Dendritic cell treated with granulocyte-macrophage colony-stimulating factor and Interleukin-4, amounts not matched to agents 40 ng/mL and 50 ng/mL, for 4 days (primary cell): ENCODE measurements at regions not wholly inside any gene's neighbourhood (a gene's known extent, or its start where the extent isn't known, plus 50 kb on each side); places are given as distances from the start of the nearest gene placed in this dataset.

Experiments
- H3K27ac Mint-ChIP-seq: one replicate; pipeline ENCODE4 v1.8.0; 2022; ENCODE audit warnings: mild to moderate bottlenecking, mixed read lengths
- H3K27me3 Mint-ChIP-seq: one replicate; pipeline ENCODE4 v1.8.0; 2022; ENCODE audit warnings: mild to moderate bottlenecking, mixed read lengths
- H3K36me3 Mint-ChIP-seq: one replicate; pipeline ENCODE4 v1.8.0; 2022; ENCODE audit warnings: low read depth, mixed read lengths
- H3K4me1 Mint-ChIP-seq: one replicate; pipeline ENCODE4 v1.8.0; 2022; ENCODE audit warnings: low read depth, mixed read lengths
- H3K4me3 Mint-ChIP-seq: one replicate; pipeline ENCODE4 v1.8.0; 2022; ENCODE audit warnings: mild to moderate bottlenecking, moderate library complexity, mixed read lengths
- H3K9me3 Mint-ChIP-seq: one replicate; pipeline ENCODE4 v1.8.0; 2022; ENCODE audit warnings: mixed read lengths
- intact Hi-C: fragments of 100-400 bp; cut with micrococcal nuclease; formaldehyde crosslinking; loops from one replicate; pipeline ENCODE4 v1.15.0; 2022

DNA sequence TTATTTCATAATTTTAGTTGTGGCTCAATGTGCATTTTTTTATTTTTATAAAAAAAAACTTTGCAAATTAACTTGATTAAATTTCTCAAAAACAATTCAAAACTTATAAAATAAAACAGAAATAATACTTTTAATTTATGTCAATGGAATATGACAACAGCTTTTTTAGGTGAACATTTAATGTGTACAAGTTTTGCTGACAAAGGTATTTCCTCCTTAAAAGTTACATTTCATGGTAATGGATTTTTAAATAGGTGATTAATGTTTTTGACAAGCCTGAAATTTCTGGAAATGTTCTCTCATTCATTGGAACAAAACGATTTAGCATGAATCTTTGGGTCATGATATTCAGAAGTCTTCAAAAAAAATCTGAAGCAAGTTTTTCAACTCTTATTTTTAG is 1160.0 kb downstream of the HACE1 start:
- no peaks in the 10 kb centered on the region for H3K4me1 Mint-ChIP-seq
- H3K4me3 Mint-ChIP-seq, result no peak overlapping the region
- H3K36me3 Mint-ChIP-seq, result no peaks in the 10 kb centered on the region
- intact Hi-C loops, result no loop called here
- H3K9me3 Mint-ChIP-seq, result no peaks in the 10 kb centered on the region
- no peak overlapping the region for H3K27ac Mint-ChIP-seq
- H3K27me3 Mint-ChIP-seq, result no peaks in the 10 kb centered on the region

- H3K9me3 Mint-ChIP-seq, result no peaks in the 10 kb centered on the region
- H3K27ac Mint-ChIP-seq, result no peak overlapping the region
- H3K27me3 Mint-ChIP-seq, result no peaks in the 10 kb centered on the region
- no peak overlapping the region for H3K4me3 Mint-ChIP-seq
- H3K4me1 Mint-ChIP-seq, result no peaks in the 10 kb centered on the region
- intact Hi-C loops, result no loop called here
- no peaks in the 10 kb centered on the region for H3K36me3 Mint-ChIP-seq
Observed at GRCh38 chr6:103687430-103687829, 1172.3 kb downstream of the HACE1 start.

GRCh38 chr6:103680116-103680515 is 1179.6 kb downstream of the HACE1 start:
- intact Hi-C loops, result no loop called here
- H3K27ac Mint-ChIP-seq, result no peak overlapping the region
- no peak overlapping the region for H3K4me3 Mint-ChIP-seq
- no peaks in the 10 kb centered on the region for H3K4me1 Mint-ChIP-seq
- H3K9me3 Mint-ChIP-seq, result no peaks in the 10 kb centered on the region
- H3K36me3 Mint-ChIP-seq, result no peaks in the 10 kb centered on the region
- H3K27me3 Mint-ChIP-seq, result no peaks in the 10 kb centered on the region

DNA sequence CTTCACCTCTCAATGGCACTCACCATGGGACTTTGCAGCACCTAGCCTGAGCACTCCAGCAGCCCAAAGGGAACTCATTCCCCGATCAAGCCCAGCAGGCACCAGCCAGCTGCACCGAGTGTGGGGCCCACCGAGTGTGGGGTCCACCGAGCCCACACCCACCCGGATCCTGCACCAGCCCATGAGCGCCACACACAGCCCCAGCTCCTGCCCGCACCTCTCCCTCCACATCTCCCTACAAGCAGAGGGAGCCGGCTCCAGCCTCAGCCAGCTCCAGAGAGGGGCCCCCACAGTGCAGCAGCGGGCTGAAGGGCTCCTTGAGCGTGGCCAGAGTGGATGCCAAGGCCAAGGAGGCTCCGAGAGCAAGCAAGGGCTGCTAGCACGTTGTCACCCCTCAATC is 1182.4 kb downstream of the HACE1 start:
- no peaks in the 10 kb centered on the region for H3K4me1 Mint-ChIP-seq
- no peaks in the 10 kb centered on the region for H3K9me3 Mint-ChIP-seq
- no peak overlapping the region for H3K27ac Mint-ChIP-seq
- intact Hi-C loops, result no loop called here
- no peak overlapping the region for H3K4me3 Mint-ChIP-seq
- no peaks in the 10 kb centered on the region for H3K36me3 Mint-ChIP-seq
- H3K27me3 Mint-ChIP-seq, result no peaks in the 10 kb centered on the region

- no peaks in the 10 kb centered on the region for H3K27me3 Mint-ChIP-seq
- no peaks in the 10 kb centered on the region for H3K9me3 Mint-ChIP-seq
- no peaks in the 10 kb centered on the region for H3K36me3 Mint-ChIP-seq
- no peak overlapping the region for H3K4me3 Mint-ChIP-seq
- H3K27ac Mint-ChIP-seq, result no peak overlapping the region
- no peaks in the 10 kb centered on the region for H3K4me1 Mint-ChIP-seq
- intact Hi-C loops, result no loop called here
Observed at GRCh38 chr6:103675807-103676406, 1183.8 kb downstream of the HACE1 start.

DNA sequence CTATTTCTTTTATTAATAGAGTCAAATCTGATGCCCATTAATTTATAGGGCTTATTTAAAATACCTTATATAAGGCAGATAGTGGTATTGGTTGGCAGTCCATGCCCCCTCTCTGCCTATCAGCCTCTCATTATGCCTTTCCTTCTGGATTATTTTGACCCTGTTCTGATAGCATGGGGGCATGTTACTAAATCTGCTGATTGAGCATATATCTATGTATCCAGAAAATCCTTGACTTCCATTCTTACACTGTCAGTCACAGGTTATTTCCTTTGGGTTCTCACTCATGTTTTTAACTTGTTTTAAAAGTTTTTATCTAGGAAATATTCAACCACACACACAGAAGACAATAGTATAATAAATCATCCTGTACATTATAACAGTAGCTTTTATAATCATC is 1184.9 kb downstream of the HACE1 start:
- no peaks in the 10 kb centered on the region for H3K27me3 Mint-ChIP-seq

DNA sequence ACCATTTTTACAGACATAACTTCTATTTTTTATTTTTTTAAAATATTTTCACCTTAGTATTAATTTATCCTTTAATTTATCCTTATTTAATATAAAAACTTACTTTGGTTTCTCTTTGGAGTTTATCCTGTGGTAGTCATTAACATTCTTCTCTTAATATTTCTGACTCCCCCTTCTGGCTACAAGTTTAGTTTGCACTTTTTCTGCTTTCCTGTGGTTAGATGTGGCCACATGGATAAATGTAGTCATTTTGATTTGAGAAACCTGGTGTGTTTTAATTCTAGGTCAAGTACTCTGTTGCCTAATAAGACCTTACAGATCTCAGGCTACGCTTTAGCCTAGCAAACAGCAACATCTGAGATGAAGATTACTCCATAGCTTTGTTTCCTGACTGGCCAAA is 1187.5 kb downstream of the HACE1 start:
- no peaks in the 10 kb centered on the region for H3K9me3 Mint-ChIP-seq
- no peaks in the 10 kb centered on the region for H3K36me3 Mint-ChIP-seq
- H3K27me3 Mint-ChIP-seq, result no peaks in the 10 kb centered on the region
- no peaks in the 10 kb centered on the region for H3K4me1 Mint-ChIP-seq
- H3K27ac Mint-ChIP-seq, result no peak overlapping the region
- no peak overlapping the region for H3K4me3 Mint-ChIP-seq
- intact Hi-C loops, result no loop called here

More for the DNA sequence above, 1184.9 kb downstream of the HACE1 start:
- no peak overlapping the region for H3K4me3 Mint-ChIP-seq
- H3K4me1 Mint-ChIP-seq, result no peaks in the 10 kb centered on the region
- intact Hi-C loops, result no loop called here
- H3K36me3 Mint-ChIP-seq, result no peaks in the 10 kb centered on the region
- no peaks in the 10 kb centered on the region for H3K9me3 Mint-ChIP-seq
- no peak overlapping the region for H3K27ac Mint-ChIP-seq

DNA sequence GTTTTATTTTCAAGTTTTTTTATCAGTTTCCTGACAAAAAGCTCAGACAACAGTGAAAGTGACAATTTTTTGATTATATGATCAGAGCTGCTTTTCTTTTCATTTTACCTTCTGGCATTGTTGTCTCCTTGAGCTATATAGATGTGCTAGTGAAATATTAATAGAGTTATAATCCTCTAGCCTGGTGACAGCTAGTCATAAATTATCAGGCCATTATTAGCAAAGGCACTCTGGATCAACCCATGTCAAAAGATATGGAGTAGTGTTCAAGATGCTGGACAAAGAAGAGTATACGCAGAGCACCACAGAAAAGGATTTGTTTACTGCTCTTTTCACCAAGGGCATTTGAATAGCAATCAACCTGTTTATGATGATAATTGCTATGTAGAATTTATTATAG is 1230.1 kb downstream of the HACE1 start:
- H3K4me3 Mint-ChIP-seq, result no peak overlapping the region
- no peaks in the 10 kb centered on the region for H3K27me3 Mint-ChIP-seq
- H3K4me1 Mint-ChIP-seq, result no peaks in the 10 kb centered on the region
- intact Hi-C loops, result no loop called here
- no peak overlapping the region for H3K27ac Mint-ChIP-seq
- no peaks in the 10 kb centered on the region for H3K36me3 Mint-ChIP-seq
- H3K9me3 Mint-ChIP-seq, result peaks cover 7% of the 10 kb centered on the region

DNA sequence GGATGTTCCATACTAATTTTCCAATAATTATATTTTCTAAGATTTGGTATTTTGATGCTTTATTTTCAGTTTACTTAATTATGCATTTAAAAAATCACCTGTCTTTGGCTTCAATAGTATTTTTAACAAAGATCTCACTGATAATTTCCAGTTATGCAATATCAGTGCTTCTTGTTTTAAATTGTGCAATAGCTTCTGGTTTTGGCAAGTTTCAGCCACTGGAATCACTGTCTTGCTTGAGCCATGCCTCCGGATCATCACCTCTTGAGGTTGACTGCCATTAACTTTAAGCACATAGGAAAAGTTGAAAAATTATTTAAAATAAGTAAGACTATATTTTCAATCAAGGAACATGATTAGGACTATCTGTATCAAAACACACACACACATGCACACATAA is 1242.1 kb downstream of the HACE1 start:
- Mint-ChIP-seq H3K27me3 (no peaks in the 10 kb centered on the region), H3K4me1 (no peaks in the 10 kb centered on the region), H3K9me3 (peaks cover 21% of the 10 kb centered on the region), H3K36me3 (no peaks in the 10 kb centered on the region), H3K27ac (no peak overlapping the region), H3K4me3 (no peak overlapping the region)
- intact Hi-C loops, result no loop called here

- Mint-ChIP-seq H3K9me3 (peaks cover 26% of the 10 kb centered on the region), H3K4me3 (no peak overlapping the region), H3K36me3 (no peaks in the 10 kb centered on the region), H3K27me3 (no peaks in the 10 kb centered on the region), H3K4me1 (no peaks in the 10 kb centered on the region), H3K27ac (no peak overlapping the region)
- intact Hi-C loops, result no loop called here
Observed at GRCh38 chr6:103587722-103588121, 1272.0 kb downstream of the HACE1 start.

DNA sequence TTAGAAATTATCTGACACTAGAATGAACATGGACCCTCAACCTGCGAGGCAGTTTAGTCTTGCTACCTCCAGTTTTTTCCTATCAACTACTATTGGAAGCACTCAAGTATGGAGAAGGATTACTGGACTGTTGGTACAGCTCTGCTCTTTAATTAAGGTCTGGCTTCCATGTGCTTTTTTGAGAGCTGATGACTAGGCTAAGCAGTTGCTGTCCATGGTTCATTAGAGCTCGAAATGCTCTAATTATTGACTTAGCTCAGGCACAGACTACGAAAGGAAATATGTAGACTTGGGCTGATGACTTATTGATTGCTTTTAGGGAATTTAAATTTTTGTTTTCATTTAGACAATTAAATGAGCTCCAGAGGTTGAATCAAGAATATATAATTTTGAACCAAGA is 1281.6 kb downstream of the HACE1 start:
- H3K27ac Mint-ChIP-seq, result no peak overlapping the region
- H3K4me1 Mint-ChIP-seq, result no peaks in the 10 kb centered on the region
- H3K4me3 Mint-ChIP-seq, result no peak overlapping the region
- intact Hi-C loops, result no loop called here
- H3K27me3 Mint-ChIP-seq, result no peaks in the 10 kb centered on the region
- peaks cover 24% of the 10 kb centered on the region for H3K9me3 Mint-ChIP-seq
- no peaks in the 10 kb centered on the region for H3K36me3 Mint-ChIP-seq

GRCh38 chr6:103570431-103570830 is 1289.3 kb downstream of the HACE1 start:
- H3K4me1 Mint-ChIP-seq, result no peaks in the 10 kb centered on the region
- no peaks in the 10 kb centered on the region for H3K36me3 Mint-ChIP-seq
- no peaks in the 10 kb centered on the region for H3K27me3 Mint-ChIP-seq
- no peaks in the 10 kb centered on the region for H3K9me3 Mint-ChIP-seq
- H3K4me3 Mint-ChIP-seq, result no peak overlapping the region
- H3K27ac Mint-ChIP-seq, result no peak overlapping the region
- intact Hi-C loops, result no loop called here

DNA sequence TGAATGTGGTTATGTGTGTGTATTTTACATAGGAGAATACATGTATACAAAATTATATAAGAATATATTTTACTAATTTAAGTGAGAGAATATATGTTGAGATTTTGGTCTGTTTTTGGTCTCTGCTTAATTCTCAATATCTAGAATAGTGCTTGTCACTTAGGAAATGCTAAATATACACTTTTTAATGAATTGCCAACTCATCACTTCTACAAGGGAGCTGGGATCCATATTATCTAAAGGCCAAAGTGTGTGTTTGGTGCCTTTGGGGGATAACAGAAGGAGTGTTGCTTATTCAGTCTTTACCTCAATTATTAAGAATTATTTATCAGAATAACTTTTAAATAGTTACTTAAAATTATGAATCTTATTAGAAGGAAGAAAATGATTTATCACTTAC is 1304.8 kb downstream of the HACE1 start:
- no peak overlapping the region for H3K27ac Mint-ChIP-seq
- H3K27me3 Mint-ChIP-seq, result no peaks in the 10 kb centered on the region
- intact Hi-C loops, result no loop called here
- H3K4me1 Mint-ChIP-seq, result no peaks in the 10 kb centered on the region
- no peaks in the 10 kb centered on the region for H3K36me3 Mint-ChIP-seq
- no peaks in the 10 kb centered on the region for H3K9me3 Mint-ChIP-seq
- no peak overlapping the region for H3K4me3 Mint-ChIP-seq

DNA sequence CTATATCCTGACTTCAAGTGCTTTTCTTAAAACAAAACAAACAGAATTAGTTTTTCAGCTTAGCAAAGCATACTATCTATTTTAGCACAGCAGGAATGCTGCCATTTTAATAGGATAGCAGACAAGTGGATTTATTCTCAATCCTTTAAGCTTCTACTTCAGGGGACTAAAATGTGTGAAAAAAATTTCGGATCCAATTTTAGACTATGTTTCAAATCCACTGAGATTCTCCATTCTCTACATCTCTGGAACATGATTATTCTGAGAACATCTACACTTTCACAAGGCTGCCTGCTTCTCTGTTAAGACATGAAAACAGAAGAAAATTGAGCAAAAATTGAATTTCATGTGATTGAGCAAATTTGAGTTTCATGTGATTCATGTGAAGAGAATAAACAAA is 1321.3 kb downstream of the HACE1 start:
- H3K27me3 Mint-ChIP-seq, result no peaks in the 10 kb centered on the region
- no peaks in the 10 kb centered on the region for H3K4me1 Mint-ChIP-seq
- no peaks in the 10 kb centered on the region for H3K36me3 Mint-ChIP-seq
- no peak overlapping the region for H3K4me3 Mint-ChIP-seq
- H3K9me3 Mint-ChIP-seq, result no peaks in the 10 kb centered on the region
- no peak overlapping the region for H3K27ac Mint-ChIP-seq
- intact Hi-C loops, result no loop called here

DNA sequence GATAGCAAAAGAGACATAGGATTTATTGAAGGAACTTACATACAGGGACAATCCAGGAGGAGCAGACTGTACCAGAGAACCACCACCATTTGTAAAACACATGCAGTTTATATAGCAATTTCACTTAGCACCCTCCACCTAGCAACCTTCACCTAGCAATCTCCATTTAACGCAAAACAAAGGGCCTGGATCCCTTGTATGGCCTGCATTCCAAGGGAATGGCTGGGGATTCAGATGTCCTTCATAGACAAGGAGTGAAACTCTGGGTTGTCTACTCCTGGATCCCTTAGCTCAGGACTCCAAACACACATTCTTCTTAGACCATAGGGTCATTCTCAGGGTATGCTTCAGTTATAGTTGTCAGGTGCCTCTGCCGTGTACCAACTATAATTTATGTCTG is 1324.9 kb downstream of the HACE1 start:
- Mint-ChIP-seq H3K27me3 (no peaks in the 10 kb centered on the region), H3K9me3 (no peaks in the 10 kb centered on the region), H3K27ac (no peak overlapping the region)

More for the DNA sequence above, 1324.9 kb downstream of the HACE1 start:
- Mint-ChIP-seq H3K4me3 (no peak overlapping the region), H3K4me1 (no peaks in the 10 kb centered on the region), H3K36me3 (no peaks in the 10 kb centered on the region)
- intact Hi-C loops, result no loop called here
